Endothelial cell of umbilical vein (primary cell): ENCODE measurements at regions not wholly inside any gene's neighbourhood (a gene's known extent, or its start where the extent isn't known, plus 50 kb on each side); places are given as distances from the start of the nearest gene placed in this dataset.

Experiments
- CTCF ChIP-seq, 2 donors: IDR thresholded peaks; 1 replicate in 1 of 2; 2 replicates in 1 of 2; pipeline ENCODE4 v1.5.1; 2011; ENCODE audit warnings: low read length in 2 of 2, mild to moderate bottlenecking in 2 of 2, moderate library complexity in 2 of 2, control low read depth in 1 of 2, inconsistent platforms in 1 of 2, low read depth in 1 of 2; ENCODE audit not compliant: insufficient read depth in 1 of 2; ENCODE audit errors: extremely low read depth in 1 of 2
- EZH2 ChIP-seq: IDR thresholded peaks from 2 replicates; pipeline ENCODE4 v1.6.1; 2012; ENCODE audit warnings: borderline replicate concordance, low read depth, mild to moderate bottlenecking, moderate library complexity, low read length, inconsistent platforms; ENCODE audit not compliant: severe bottlenecking
- GATA2 ChIP-seq: IDR thresholded peaks from 2 replicates; pipeline ENCODE4 v1.7.0; 2011; ENCODE audit warnings: low read depth, mild to moderate bottlenecking, moderate library complexity, mixed read lengths, low read length; ENCODE audit not compliant: insufficient read length, insufficient read depth
- JUN ChIP-seq: IDR thresholded peaks from 2 replicates; pipeline ENCODE4 v1.6.1; 2011; ENCODE audit warnings: borderline replicate concordance, low read depth; ENCODE audit not compliant: insufficient read length, insufficient read depth
- MAX ChIP-seq: IDR thresholded peaks from 2 replicates; pipeline ENCODE4 v1.6.1; 2011; ENCODE audit not compliant: insufficient read depth, insufficient read length
- POLR2A ChIP-seq: IDR thresholded peaks from 2 replicates; pipeline ENCODE4 v1.6.1; 2012; ENCODE audit warnings: low read depth, mild to moderate bottlenecking, control low read depth, low read length
- POLR2AphosphoS5 ChIP-seq: IDR thresholded peaks from 2 replicates; pipeline ENCODE4 v1.6.1; 2012; ENCODE audit warnings: low read depth, mild to moderate bottlenecking, control low read depth, low read length, moderate library complexity; ENCODE audit not compliant: insufficient read depth

DNA sequence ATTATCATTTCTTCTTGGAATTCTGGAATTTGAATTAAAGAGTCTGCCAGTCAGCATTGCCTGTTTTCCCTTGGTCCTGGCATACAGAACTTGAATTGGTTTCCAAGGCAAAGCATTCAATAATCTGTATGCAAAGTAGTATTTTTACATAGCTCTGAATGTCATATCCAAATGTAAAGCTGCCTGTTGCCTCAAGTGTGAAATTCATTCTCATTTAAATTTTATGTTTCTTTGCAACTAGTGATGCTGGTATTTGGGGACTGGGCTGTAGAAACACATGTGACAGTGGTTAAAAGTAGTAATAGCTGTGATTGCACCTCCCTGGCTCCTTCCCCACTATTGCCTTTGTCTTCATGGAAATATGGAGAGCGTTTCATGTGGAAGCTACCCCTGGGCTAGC is 743.9 kb upstream of the GOLIM4 start:
- TF ChIP-seq POLR2A (no peak), CTCF (IDR thresholded peaks at IDR 0.05; ENCODE audit: extremely low read depth in 1 of 2, insufficient read depth in 1 of 2, low read depth in 1 of 2, low read length in 2 of 2) (no peak), POLR2AphosphoS5 (no peak), EZH2 (no peak), JUN (no peak), MAX (no peak), GATA2 (no peak)
